Pancreas (tissue), 10 donors: ENCODE measurements at regions not wholly inside any gene's neighbourhood (a gene's known extent, or its start where the extent isn't known, plus 50 kb on each side); places are given as distances from the start of the nearest gene placed in this dataset.

ENCODE experiments used
- ATAC-seq, 4 donors: fragments of 200-7000 bp; cut with Tn5 transposase; one replicate each; pipeline versions ENCODE4 v1.8.0 to v1.9.1; 2020; ENCODE audit warnings: mild to moderate bottlenecking in 4 of 4, moderate library complexity in 4 of 4
- DNase-seq, 6 donors: peaks; one replicate each; pipeline ENCODE4 v3.0.0-alpha.2; 2020
- FAIRE-seq: peaks from 2 replicates; lab custom pipeline; 2012; peaks lifted over from hg19 to GRCh38; lab: Jason Lieb, UNC
- H3K27ac ChIP-seq, 4 donors: fragments of 200-600 bp; sonication (generic); 1 replicate in 3 of 4; 2 replicates in 1 of 4; pipeline versions ENCODE4 v1.5.0 to v1.8.0; 2020
- H3K27me3 ChIP-seq, 4 donors: fragments of 200-600 bp; one replicate each; pipeline ENCODE4 v1.8.0; 2021
- H3K36me3 ChIP-seq, 3 donors: fragments of 200-600 bp; sonication (generic) in 1 of 3; one replicate each; pipeline versions ENCODE4 v1.5.0 to v1.8.0; 2020 to 2021
- H3K4me1 ChIP-seq, 3 donors: fragments of 200-600 bp; one replicate each; pipeline ENCODE4 v1.8.0; 2021
- H3K4me3 ChIP-seq, 4 donors: fragments of 200-600 bp; sonication (generic) in 2 of 4; one replicate each; pipeline versions ENCODE4 v1.5.0 to v1.8.0; 2020 to 2021
- H3K9me3 ChIP-seq, 4 donors: fragments of 200-600 bp; one replicate each; pipeline ENCODE4 v1.8.0; 2021
- CTCF ChIP-seq, 4 donors: fragments of 200-600 bp; sonication (generic) in 3 of 4; IDR thresholded peaks; one replicate each; pipeline versions ENCODE4 v1.5.0 to v1.8.0; 2021; ENCODE audit warnings: antibody characterized with exemption in 4 of 4
- WGBS, 2 donors: extraction: QIAGEN DNeasy Blood & Tissue Kit; methylation state at CpG; one replicate each; pipeline ENCODE4 v1.1.7; 2013; 5-methylcytosine and 5-hydroxymethylcytosine counted together
- intact Hi-C, 3 donors: fragments of 100-400 bp; cut with DNase I; formaldehyde crosslinking; loops; one replicate each; pipeline versions ENCODE4 v1.11.1 to v1.14.2; 2022
- donor health status: healthy with polysubstance abuse.
- donor health status: DM: no; HTN: no; CAD: no; lungs with moderate emphysema.
- donor health status: DM: no; HTN: no; CAD: no.
- donor health status: control.
- donor health status: control.
- donor health status: Bipolar disorder and iron deficiency.
- donor health status: DM: yes; HTN: yes; CAD: no.
- donor health status: DM: no; HTN: no; CAD: no.
- donor health status: DM: no; HTN: no; CAD: no.
- donor health status: DM: yes; HTN: yes; CAD: no.

- H3K27me3 ChIP-seq: peaks cover 0 to 10% (median 0%) of the 10 kb centered on the region in 4 donors
- DNase-seq (peak in 1 of 6 donors; percentile 13), ATAC-seq (no peak), FAIRE-seq (no peak)
- H3K4me3 ChIP-seq: no peak overlapping the region
- H3K27ac ChIP-seq: no peak overlapping the region
- WGBS, 2 donors: 32 to 43% methylated on average over 4 of the region's 4 CpGs
- no peaks in the 10 kb centered on the region for H3K4me1 ChIP-seq
- TF ChIP-seq CTCF (IDR thresholded peaks at IDR 0.05): no peak
- intact Hi-C loops: no loop called here
- H3K9me3 ChIP-seq: no peaks in the 10 kb centered on the region
- H3K36me3 ChIP-seq: no peaks in the 10 kb centered on the region
Measured at GRCh38 chrX:80354966-80355465, 65.2 kb upstream of the TENT5D start.
